ENCODE measurements at regions not wholly inside any gene's neighbourhood (a gene's known extent, or its start where the extent isn't known, plus 50 kb on each side); places are given as distances from the start of the nearest gene placed in this dataset.

GRCh38 chr14:38704220-38704619 is 398.8 kb downstream of the SEC23A start:
- TF ChIP-seq USF1 (CRISPR knock-in tag; IDR thresholded peaks at IDR 0.05) (no peak), ZNF317 (CRISPR knock-in tag; IDR thresholded peaks at IDR 0.05; ENCODE audit: borderline replicate concordance, low read depth) (no peak), CTCF (IDR thresholded peaks at IDR 0.05) (no peak), TCF7 (CRISPR knock-in tag; IDR thresholded peaks at IDR 0.05; ENCODE audit: low read depth) (no peak), TEAD4 (CRISPR knock-in tag; IDR thresholded peaks at IDR 0.05) (no peak), CBFB (CRISPR knock-in tag; IDR thresholded peaks at IDR 0.05; ENCODE audit: low read depth) (no peak), ZNF219 (CRISPR knock-in tag; IDR thresholded peaks at IDR 0.05; ENCODE audit: borderline replicate concordance) (no peak), IRF1 (CRISPR knock-in tag; IDR thresholded peaks at IDR 0.05) (no peak)

All from WTC11 (cell line).